Lower lobe of right lung (tissue), 2 donors: ENCODE measurements at regions not wholly inside any gene's neighbourhood (a gene's known extent, or its start where the extent isn't known, plus 50 kb on each side); places are given as distances from the start of the nearest gene placed in this dataset.
"Not testable (repeated sequence)": the region's sequence is repeated elsewhere in the genome, so short reads cannot be mapped to it uniquely, and the experiment has no call there.

Source experiments
- ATAC-seq, 2 donors: fragments of 200-7000 bp; cut with Tn5 transposase; one replicate each; pipeline ENCODE4 v1.9.1; 2020 to 2022; ENCODE audit warnings: mild to moderate bottlenecking in 2 of 2, moderate library complexity in 2 of 2
- DNase-seq: peaks from one replicate; pipeline ENCODE4 v3.0.0-alpha.2; 2020
- H3K27ac ChIP-seq: fragments of 200-600 bp; one replicate; pipeline ENCODE4 v1.8.0; 2022
- H3K27me3 ChIP-seq: fragments of 200-600 bp; one replicate; pipeline ENCODE4 v1.8.0; 2022; ENCODE audit warnings: low read depth
- H3K36me3 ChIP-seq: fragments of 200-600 bp; one replicate; pipeline ENCODE4 v1.8.0; 2022; ENCODE audit warnings: mild to moderate bottlenecking
- H3K4me1 ChIP-seq: fragments of 200-600 bp; one replicate; pipeline ENCODE4 v1.8.0; 2022
- H3K4me3 ChIP-seq: fragments of 200-600 bp; one replicate; pipeline ENCODE4 v1.8.0; 2022; ENCODE audit warnings: mild to moderate bottlenecking
- H3K9me3 ChIP-seq: fragments of 200-600 bp; one replicate; pipeline ENCODE4 v1.8.0; 2022
- intact Hi-C: fragments of 100-400 bp; cut with DNase I; formaldehyde crosslinking; loops from one replicate; pipeline ENCODE4 v1.11.0; 2022
- TF ChIP-seq, protein P1 (sequence below): fragments of 200-600 bp; IDR thresholded peaks from one replicate; pipeline ENCODE4 v1.8.0; 2022; ENCODE audit warnings: antibody characterized with exemption, mild to moderate bottlenecking
- donor health status: DM: no; HTN: yes; CAD: no; lungs with severe emphysema.

GRCh38 chr9:94026816-94027215 lies 57.4 kb upstream of the PTPDC1 start:
- Histone ChIP-seq H3K27ac (no peak overlapping the region), H3K9me3 (peaks cover 6% of the 10 kb centered on the region), H3K4me1 (peaks cover 14% of the 10 kb centered on the region), H3K27me3 (no peaks in the 10 kb centered on the region), H3K36me3 (no peaks in the 10 kb centered on the region), H3K4me3 (no peak overlapping the region)
- TF ChIP-seq, protein P1, sequence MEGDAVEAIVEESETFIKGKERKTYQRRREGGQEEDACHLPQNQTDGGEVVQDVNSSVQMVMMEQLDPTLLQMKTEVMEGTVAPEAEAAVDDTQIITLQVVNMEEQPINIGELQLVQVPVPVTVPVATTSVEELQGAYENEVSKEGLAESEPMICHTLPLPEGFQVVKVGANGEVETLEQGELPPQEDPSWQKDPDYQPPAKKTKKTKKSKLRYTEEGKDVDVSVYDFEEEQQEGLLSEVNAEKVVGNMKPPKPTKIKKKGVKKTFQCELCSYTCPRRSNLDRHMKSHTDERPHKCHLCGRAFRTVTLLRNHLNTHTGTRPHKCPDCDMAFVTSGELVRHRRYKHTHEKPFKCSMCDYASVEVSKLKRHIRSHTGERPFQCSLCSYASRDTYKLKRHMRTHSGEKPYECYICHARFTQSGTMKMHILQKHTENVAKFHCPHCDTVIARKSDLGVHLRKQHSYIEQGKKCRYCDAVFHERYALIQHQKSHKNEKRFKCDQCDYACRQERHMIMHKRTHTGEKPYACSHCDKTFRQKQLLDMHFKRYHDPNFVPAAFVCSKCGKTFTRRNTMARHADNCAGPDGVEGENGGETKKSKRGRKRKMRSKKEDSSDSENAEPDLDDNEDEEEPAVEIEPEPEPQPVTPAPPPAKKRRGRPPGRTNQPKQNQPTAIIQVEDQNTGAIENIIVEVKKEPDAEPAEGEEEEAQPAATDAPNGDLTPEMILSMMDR = no peak
- ATAC-seq (no peak), DNase-seq (no peak)
- intact Hi-C loops = no loop called here

- H3K9me3 ChIP-seq, H3K36me3 ChIP-seq, DNase-seq, ATAC-seq, H3K4me1 ChIP-seq, H3K27me3 ChIP-seq, intact Hi-C loops, H3K27ac ChIP-seq, H3K4me3 ChIP-seq: not testable (repeated sequence)
Observed at GRCh38 chr9:94022476-94022875, 61.8 kb upstream of the PTPDC1 start.

DNA sequence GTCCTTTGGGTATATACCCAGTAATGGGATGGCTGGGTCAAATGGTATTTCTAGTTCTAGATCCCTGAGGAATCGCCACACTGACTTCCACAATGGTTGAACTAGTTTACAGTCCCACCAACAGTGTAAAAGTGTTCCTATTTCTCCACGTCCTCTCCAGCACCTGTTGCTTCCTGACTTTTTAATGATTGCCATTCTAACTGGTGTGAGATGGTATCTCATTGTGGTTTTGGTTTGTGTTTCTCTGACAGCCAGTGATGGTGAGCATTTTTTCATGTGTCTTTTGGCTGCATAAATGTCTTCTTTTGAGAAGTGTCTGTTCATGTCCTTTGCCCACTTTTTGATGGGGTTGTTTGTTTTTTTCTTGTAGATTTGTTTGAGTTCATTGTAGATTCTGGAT lies 63.4 kb upstream of the PTPDC1 start:
- H3K36me3 ChIP-seq, H3K4me3 ChIP-seq, intact Hi-C loops, ATAC-seq, H3K27ac ChIP-seq, H3K27me3 ChIP-seq, DNase-seq, H3K9me3 ChIP-seq, H3K4me1 ChIP-seq: not testable (repeated sequence)

DNA sequence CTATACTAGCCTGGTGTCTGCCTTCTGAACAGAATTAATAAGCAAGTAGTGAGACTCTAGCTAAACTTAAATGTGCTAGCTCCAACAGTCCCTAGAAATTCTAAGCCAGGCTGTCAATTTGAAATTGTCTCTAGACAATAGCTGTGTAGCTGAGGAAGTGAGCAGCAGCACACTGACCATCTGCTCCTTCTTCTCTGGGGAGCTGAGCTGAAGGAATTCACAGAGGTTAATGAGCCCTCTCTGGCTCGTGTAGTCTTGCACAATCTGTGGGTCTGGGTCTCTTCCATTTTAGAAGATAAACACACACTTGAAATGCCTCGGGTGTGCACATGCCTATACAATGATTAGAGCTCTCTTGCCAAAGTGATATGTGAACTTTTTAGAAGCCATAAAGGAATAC lies 63.5 kb upstream of the BARX1 start:
- H3K36me3 ChIP-seq = no peaks in the 10 kb centered on the region
- ATAC-seq (peak; percentile 41 to 57), DNase-seq (no peak)
- H3K4me3 ChIP-seq = no peak overlapping the region
- peaks cover 8% of the 10 kb centered on the region for H3K4me1 ChIP-seq
- intact Hi-C loops = no loop called here
- TF ChIP-seq, protein P1 = no peak
- peaks cover 6% of the 10 kb centered on the region for H3K9me3 ChIP-seq
- H3K27me3 ChIP-seq = no peaks in the 10 kb centered on the region
- peak overlapping the region; percentile 0 for H3K27ac ChIP-seq

DNA sequence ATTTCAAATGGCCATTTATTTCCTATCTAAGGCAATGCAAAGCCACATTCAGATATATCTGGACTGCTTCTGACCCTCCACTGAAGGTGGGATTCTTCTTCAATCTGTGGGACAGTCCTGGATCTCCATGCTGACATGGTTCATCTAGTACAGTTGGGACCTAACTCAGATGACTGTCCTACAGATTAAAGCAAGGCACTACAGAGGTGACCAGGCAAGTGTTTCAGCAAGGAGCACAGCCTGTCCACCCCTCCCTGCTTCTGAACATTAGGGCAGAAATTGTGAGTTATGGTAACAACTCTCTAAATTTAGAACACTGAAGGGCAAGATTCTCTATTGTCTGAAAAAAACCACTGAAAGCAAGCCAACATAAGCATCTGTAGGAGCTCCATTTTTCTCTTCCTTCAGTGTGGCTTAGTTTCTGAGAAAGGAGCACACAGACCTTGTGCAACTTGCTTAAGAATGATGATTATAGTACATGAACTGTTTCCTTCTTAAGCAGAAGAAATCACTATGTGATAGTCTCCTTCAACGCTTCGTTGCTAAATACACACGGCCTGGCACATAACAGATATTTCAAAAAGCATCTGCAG lies 62.9 kb upstream of the BARX1 start:
- Histone ChIP-seq H3K4me3 (no peak overlapping the region), H3K4me1 (peaks cover 8% of the 10 kb centered on the region), H3K9me3 (peaks cover 6% of the 10 kb centered on the region), H3K36me3 (no peaks in the 10 kb centered on the region), H3K27ac (peak overlapping the region; percentile 0), H3K27me3 (no peaks in the 10 kb centered on the region)
- DNase-seq = no peak
- peak in 1 of 2 donors; percentile 14 for ATAC-seq
- TF ChIP-seq, protein P1 = no peak
- intact Hi-C loops = no loop called here

DNA sequence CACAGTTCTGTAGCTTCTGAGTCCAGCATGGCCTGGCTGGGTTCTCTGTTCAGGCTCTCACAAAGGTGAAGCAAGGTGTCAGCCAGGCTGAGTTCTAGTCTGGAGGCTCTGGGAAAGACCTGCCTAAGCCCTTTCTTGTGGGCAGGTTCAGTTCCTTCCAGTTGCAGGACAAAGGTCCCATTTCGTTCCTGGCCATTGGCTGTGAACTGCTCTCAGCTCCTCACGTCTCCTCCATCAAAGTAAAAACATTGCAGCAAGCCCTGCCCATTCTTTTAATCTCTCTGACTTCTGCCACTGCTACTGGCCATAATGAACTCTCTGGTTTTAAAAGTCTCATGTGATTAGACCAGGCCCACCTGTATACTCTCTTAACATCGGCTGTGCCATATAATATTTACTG lies 61.6 kb upstream of the BARX1 start:
- intact Hi-C loops = no loop called here
- DNase-seq = no peak

More for the DNA sequence above, 61.6 kb upstream of the BARX1 start:
- TF ChIP-seq, protein P1 = no peak
- Histone ChIP-seq H3K27me3 (no peaks in the 10 kb centered on the region), H3K27ac (no peak overlapping the region), H3K36me3 (no peaks in the 10 kb centered on the region), H3K4me3 (no peak overlapping the region), H3K4me1 (peaks cover 8% of the 10 kb centered on the region), H3K9me3 (no peaks in the 10 kb centered on the region)
- ATAC-seq = no peak
